HG03565 (cell line): ENCODE measurements at regions not wholly inside any gene's neighbourhood (a gene's known extent, or its start where the extent isn't known, plus 50 kb on each side); places are given as distances from the start of the nearest gene placed in this dataset.
"Not testable (repeated sequence)": the region's sequence is repeated elsewhere in the genome, so short reads cannot be mapped to it uniquely, and the experiment has no call there.

Experiments
- ATAC-seq: cut with Tn5 transposase; IDR thresholded peaks from one replicate; pipeline ENCODE4 v1.9.1; 2021; ENCODE audit warnings: mild to moderate bottlenecking, moderate library complexity; ENCODE audit not compliant: unreplicated experiment

DNA sequence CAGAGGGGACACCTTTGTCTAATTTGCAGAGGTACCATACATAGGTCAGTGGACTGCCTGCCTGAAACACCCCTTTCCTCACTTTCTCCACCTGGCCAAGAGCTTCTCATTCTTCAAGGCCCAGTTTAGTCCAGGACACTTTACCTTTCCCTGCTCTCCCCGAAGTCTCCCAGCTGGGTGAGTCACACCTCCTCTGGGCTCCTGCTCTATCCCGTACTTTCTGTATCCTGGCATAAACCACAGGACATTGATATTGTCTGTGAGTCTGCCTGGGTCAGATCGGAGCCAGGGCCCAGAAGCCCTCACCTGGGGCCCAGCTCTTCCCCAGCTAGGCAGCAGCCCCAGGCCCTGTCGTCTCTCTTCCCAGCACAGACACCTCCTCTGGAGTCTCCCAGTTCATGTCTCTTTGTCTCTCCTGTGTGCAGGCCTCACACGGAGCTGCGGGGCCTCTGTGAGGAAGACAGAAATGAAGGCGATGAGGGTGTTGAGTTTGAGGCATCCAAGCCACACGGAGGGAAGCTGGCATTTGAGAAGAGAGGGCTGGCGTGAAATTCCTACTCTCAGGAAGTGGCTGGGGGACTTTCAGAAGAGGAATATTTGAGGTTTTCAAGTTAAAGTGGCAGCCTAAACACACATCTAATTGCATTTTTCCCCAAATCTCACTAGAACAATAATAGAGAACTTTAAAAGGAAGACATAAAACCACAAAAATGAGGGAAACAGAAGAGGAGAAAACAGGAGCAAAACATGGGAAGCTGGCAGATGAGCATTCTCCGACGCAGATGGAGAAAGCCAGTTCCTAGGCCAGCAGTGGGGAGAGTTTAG lies 79.6 kb upstream of the LAPTM4A start:
- no peak for ATAC-seq

GRCh38 chr2:20130160-20130560 lies 78.7 kb upstream of the LAPTM4A start:
- no peak for ATAC-seq

- ATAC-seq = no peak
These were observed 78.1 kb upstream of the LAPTM4A start for GRCh38 chr2:20129331-20130159.

GRCh38 chr2:20128506-20129330 lies 77.3 kb upstream of the LAPTM4A start:
- no peak for ATAC-seq

- no peak for ATAC-seq
These were observed 75.0 kb upstream of the LAPTM4A start for GRCh38 chr2:20126469-20126868.

DNA sequence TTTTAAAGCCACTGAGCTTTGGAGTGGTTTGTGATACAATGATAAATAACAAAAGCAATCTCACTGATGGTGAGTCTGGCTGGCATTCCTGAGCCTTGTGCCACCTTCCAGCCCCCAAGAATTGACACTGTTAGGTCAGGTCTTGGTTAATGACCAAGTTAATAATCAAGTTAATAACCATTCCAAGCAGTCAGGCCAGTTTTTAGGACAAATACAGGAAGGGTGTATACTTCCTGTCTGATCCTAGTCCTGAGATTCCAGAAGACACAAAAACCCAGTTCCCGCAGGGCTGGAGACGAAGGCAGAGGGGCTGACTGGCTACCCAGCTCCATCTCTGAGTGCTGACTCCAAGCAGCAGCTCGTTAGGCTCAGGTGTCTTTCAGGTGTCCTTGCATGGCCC lies 74.6 kb upstream of the LAPTM4A start:
- ATAC-seq = no peak

- no peak for ATAC-seq
These were observed 74.2 kb upstream of the LAPTM4A start for GRCh38 chr2:20125616-20126015.

DNA sequence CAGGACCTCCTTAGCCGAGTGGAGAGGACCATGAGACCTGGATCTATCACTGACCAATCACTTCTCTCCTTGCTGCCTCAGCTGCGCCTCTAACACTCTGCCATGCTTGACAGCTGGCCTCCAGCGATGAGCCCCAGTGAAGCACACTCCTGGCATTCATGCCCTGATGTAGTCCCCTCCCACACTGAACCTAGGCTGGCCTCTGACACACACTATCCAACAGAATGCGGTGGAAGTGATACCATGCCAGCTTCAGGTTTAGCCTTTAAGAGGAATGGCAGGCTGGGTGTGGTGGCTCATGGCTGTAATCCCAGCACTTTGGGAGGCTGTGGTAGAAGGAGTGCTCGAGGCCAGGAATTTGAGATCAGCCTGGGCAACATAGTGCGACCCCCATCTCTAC lies 73.7 kb upstream of the LAPTM4A start:
- ATAC-seq = no peak

DNA sequence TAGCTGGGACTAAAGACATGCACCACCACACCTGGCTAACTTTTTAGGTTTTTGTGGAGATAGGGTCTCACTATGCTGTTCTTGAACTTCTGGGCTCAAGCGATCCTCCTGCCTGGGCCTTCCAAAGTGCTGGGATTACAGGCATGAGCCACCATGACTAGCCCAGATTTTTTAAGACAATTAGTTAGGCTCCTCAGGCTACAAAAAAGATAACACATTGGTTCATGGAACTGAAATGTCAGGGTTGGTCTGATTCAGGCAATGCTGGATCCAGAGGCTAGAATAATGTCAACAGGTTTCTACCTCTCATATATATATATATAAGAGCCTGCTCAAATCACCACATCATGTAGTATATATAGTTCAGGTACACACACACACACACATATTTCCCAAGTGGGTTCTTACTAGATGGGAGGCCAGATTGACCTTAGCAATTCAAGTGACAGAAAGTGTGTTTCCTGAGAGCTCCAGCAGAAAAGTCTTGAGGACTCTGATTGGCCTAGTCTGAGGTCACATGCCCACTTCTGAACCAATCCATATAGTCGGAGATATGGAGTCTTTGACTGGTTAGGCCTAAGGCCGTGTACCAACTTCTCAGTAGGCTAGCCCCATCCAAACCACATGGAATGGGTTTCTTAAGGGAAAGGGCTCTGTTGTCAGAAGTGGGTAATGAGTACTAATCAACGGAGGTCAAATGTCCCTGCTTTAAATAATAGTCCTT lies 72.6 kb upstream of the LAPTM4A start:
- ATAC-seq = no peak

GRCh38 chr2:20122864-20123263 lies 71.4 kb upstream of the LAPTM4A start:
- no peak for ATAC-seq

DNA sequence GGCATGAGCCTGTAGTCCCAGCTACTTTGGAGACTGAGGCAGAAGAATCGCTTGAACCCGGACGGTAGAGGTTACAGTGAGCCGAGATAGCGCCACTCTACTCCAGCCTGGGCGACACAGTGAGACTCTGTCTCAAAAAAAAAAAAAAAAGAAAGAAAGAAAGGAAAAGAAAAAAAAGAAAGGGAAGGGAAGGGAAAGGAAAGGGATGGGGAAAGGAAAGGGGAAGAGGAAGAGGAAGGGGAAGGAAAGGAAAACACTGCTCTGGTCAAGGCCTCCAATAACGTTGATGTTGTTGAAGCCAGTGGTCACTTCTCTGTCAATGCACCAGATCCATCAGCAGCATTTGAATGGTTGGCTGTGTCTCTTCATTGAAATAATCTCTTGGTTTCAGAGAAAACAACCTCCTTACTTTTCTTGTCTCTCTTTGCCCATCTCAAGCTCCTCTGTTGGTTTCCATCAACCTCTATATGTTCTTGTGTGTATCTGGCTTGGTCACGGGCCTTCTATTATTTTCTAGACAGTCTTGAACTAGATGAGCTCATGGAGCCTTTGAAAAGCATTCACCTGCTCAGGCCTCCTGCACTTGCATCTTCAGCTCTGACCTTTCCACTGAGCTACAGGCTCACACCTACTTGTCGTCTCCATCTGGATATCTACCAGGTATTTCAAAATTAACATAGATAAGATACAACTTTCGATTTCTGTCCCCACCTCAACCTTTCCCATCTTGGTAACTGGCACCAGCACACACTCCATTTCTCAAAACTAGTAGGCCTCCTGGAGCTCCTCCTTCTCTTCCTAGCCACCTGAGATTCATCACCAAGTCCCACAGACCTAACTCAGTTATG lies 69.4 kb upstream of the LAPTM4A start:
- ATAC-seq = no peak

DNA sequence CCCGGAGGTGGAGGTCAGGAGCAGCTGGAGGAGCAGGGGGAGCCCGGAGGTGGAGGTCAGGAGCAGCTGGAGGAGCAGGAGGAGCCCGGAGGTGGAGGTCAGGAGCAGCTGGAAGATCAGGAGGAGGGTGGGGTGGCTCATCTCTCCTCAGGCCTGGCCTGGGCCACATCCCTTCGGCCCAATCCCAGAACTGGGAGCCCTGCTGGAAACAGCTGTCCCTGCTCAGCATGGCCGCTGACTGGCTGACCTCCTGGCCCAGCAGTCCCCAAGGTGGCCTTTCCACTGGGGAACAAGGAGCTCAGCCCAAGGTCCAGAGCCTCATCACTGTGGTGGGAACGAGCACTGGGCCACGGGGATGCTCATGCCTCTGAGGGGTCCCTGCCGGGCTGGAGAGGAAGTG lies 66.6 kb upstream of the LAPTM4A start:
- ATAC-seq = no peak

DNA sequence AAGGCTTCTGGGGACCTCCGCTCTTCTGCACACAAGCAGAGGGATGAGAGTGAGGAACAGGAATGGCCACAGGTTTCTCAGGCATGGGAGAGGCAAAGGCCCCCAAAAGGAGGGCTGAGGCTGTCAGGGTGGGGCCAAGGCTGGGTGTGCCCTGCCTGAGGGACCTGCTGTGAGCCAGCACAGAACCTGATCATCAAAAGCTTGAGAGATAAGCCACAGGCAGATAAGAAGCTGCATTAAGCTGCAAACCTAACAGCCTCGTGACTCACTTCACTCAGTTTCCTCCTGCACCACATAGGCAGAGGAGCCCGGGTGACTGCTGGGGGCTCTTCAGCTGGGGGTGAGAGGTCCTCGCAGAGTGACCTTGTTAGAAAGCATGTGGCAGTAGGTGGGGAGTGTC lies 64.5 kb upstream of the LAPTM4A start:
- no peak for ATAC-seq

- ATAC-seq = no peak
These were observed 63.9 kb upstream of the LAPTM4A start for GRCh38 chr2:20115374-20115773.

DNA sequence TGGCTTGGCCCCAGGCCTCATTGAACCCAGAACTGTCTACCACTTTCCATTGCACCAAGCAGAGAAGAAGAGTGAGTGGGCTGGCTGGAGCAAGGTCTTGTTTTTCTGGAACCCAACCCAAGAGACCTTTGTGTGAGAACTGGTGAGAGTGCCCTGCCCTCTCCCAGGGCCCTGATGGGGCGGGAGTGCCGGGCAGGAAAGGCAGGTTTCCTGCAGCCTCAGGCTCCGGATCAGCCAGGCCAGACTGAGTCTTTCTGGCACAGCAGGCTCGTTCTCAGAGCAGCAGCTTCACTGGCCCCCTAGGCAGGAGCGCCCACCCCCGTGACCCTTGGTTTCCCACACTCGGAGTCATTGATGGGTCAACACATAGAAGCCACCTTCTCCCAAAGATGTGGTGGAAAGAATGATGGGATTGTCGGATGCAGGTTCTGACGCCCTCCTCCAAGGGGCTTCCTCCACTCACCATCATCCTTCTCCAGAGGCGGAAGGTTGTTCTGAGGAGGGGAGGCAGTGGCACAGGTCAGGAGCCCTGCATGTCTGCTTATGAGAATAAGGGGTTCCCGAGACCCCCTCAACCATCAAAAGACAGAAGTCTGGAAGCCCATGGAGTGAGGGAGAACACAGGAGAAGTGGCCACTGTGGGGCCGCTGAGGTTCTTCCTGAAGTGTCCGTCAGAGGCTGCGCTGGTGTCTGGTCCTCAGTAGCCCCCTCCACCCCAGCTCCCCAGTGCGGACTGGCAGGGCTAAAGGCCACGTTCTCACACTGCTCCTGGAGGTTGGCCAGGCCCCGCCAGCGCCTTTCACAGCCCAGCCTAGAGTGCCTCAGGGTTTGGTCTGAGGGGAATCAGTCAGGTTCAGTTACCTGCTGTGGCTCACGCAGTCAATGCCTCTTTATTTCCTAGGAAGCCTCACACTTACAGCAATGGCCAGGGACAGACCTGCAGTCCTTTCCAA lies 62.8 kb upstream of the LAPTM4A start:
- no peak for ATAC-seq

DNA sequence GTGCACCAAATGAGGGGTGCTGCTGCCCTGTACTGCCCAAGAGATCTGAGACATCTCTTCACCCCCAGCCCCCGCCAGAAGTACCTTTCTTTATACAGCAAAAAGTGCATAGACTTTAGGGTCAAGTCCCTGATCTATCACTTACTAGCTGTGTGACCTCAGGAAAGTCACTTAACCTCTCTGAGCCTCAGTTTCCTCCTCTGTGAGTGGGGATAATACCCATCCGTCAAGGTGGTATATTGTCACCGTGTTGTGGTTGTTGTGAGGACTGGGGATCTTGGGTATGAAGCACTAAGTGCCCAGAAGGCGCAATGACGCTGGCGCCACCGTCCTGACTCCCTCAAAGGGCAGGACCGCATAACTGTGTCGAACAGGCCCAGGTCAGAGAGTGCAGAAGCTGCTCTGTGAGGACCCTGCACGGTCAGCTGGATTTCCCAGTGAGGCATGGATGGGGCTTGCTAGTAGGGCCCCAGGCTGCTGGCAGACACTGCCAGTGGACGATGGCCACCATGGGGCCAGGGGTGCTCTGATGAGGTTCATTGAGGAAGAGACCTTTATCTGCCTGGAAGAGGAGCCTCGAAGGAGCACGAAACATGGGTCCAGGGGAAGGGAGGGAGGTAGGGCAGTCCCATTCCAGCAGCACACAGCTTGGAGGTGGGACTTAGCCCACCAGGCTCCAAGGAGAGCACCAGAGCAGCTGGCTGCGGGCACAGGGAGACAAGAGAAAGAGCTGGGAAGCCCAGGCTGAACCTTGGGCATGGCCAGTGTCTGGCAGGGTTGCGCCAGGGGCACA lies 61.8 kb upstream of the LAPTM4A start:
- ATAC-seq = no peak

- not testable (repeated sequence) for ATAC-seq
These were observed 60.9 kb upstream of the LAPTM4A start for GRCh38 chr2:20112361-20112760.
